GM23248 (cell line): ENCODE measurements at regions not wholly inside any gene's neighbourhood (a gene's known extent, or its start where the extent isn't known, plus 50 kb on each side); places are given as distances from the start of the nearest gene placed in this dataset.

Experiments
- DNase-seq: peaks from one replicate; pipeline ENCODE4 v3.0.0-alpha.2; 2015
- H2AFZ ChIP-seq: fragments of 200-600 bp; sonication (generic); 2 replicates; pipeline ENCODE4 v1.6.1; 2016; ENCODE audit warnings: antibody characterized with exemption
- H3F3A ChIP-seq: fragments of 200-600 bp; sonication (generic); 2 replicates; pipeline ENCODE4 v1.6.1; 2016; ENCODE audit warnings: mild to moderate bottlenecking, antibody characterized with exemption, mixed run types; ENCODE audit not compliant: insufficient read depth
- H3K27ac ChIP-seq: fragments of 200-600 bp; sonication (generic); 2 replicates; pipeline ENCODE4 v1.5.1; 2016; ENCODE audit warnings: mild to moderate bottlenecking
- H3K27me3 ChIP-seq: fragments of 200-600 bp; sonication (generic); replicated peaks from 2 replicates; pipeline ENCODE4 v1.6.1; 2016; ENCODE audit warnings: mild to moderate bottlenecking; ENCODE audit not compliant: insufficient read depth
- H3K36me3 ChIP-seq: fragments of 200-600 bp; sonication (generic); 2 replicates; pipeline ENCODE4 v1.6.1; 2016; ENCODE audit warnings: low read depth, mild to moderate bottlenecking
- H3K4me1 ChIP-seq: fragments of 200-600 bp; sonication (generic); 2 replicates; pipeline ENCODE4 v1.6.1; 2016; ENCODE audit warnings: mild to moderate bottlenecking; ENCODE audit not compliant: insufficient read depth
- H3K4me2 ChIP-seq: fragments of 200-600 bp; sonication (generic); one replicate; pipeline ENCODE4 v1.6.1; 2016; ENCODE audit warnings: mild to moderate bottlenecking; ENCODE audit not compliant: unreplicated experiment
- H3K4me3 ChIP-seq: fragments of 200-600 bp; sonication (generic); 2 replicates; pipeline ENCODE4 v1.5.1; 2016; ENCODE audit warnings: mild to moderate bottlenecking
- H3K79me2 ChIP-seq: fragments of 200-600 bp; sonication (generic); 2 replicates; pipeline ENCODE4 v1.6.1; 2016; ENCODE audit warnings: mild to moderate bottlenecking; ENCODE audit not compliant: insufficient read depth
- H3K9ac ChIP-seq: fragments of 200-600 bp; sonication (generic); 2 replicates; pipeline ENCODE4 v1.6.1; 2016; ENCODE audit warnings: mild to moderate bottlenecking
- H3K9me2 ChIP-seq: fragments of 200-600 bp; sonication (generic); 2 replicates; pipeline ENCODE4 v1.6.1; 2016; ENCODE audit warnings: mixed run types, mild to moderate bottlenecking, moderate library complexity; ENCODE audit not compliant: insufficient read depth
- H3K9me3 ChIP-seq: fragments of 200-600 bp; sonication (generic); one replicate; pipeline ENCODE4 v1.6.1; 2017; ENCODE audit warnings: low read depth
- H4K20me1 ChIP-seq: fragments of 200-600 bp; sonication (generic); 2 replicates; pipeline ENCODE4 v1.6.0; 2016; ENCODE audit not compliant: insufficient read depth
- EZH2 ChIP-seq: fragments of 200-600 bp; sonication (generic); IDR thresholded peaks from 2 replicates; pipeline ENCODE4 v1.6.1; 2018; ENCODE audit warnings: antibody characterized with exemption, mild to moderate bottlenecking; ENCODE audit not compliant: insufficient read depth, poor library complexity, severe bottlenecking
- EZH2phosphoT487 ChIP-seq: fragments of 200-600 bp; sonication (generic); IDR thresholded peaks from 2 replicates; pipeline ENCODE4 v1.6.1; 2018; ENCODE audit warnings: antibody characterized with exemption, moderate library complexity, mild to moderate bottlenecking, low read depth; ENCODE audit not compliant: insufficient read depth
- WGBS, 2 experiments: methylation state at CpG; one replicate each; pipeline ENCODE4 v1.1.6; 2015 to 2017; ENCODE audit warnings: low lambda C conversion rate in 2 of 2, low coverage in 1 of 2; ENCODE audit errors: missing lambda C conversion rate in 2 of 2; 5-methylcytosine and 5-hydroxymethylcytosine counted together
- in situ Hi-C: fragments of 300-500 bp; cut with MboI; formaldehyde crosslinking; loops from 2 replicates; pipeline ENCODE4 v1.15.0; 2020

- DNase-seq, result no peak
- no peaks in the 10 kb centered on the region for H3K9me2 ChIP-seq
- TF ChIP-seq EZH2phosphoT487, result no peak
- no peak for TF ChIP-seq EZH2
- H3K27ac ChIP-seq, result no peak overlapping the region
- H3K4me1 ChIP-seq, result no peaks in the 10 kb centered on the region
- H3K4me2 ChIP-seq, result no peak overlapping the region
- H3K4me3 ChIP-seq, result no peak overlapping the region
- no peak overlapping the region for H2AFZ ChIP-seq
- in situ Hi-C loops, result no loop called here
- H3K9me3 ChIP-seq, result no peaks in the 10 kb centered on the region
- no peak overlapping the region for H3K9ac ChIP-seq
- no peaks in the 10 kb centered on the region for H3F3A ChIP-seq
- H3K27me3 ChIP-seq, result no peaks in the 10 kb centered on the region
- WGBS, 2 experiments, result 72 to 73% methylated on average over 5 of the region's 5 CpGs
- H3K36me3 ChIP-seq, result no peaks in the 10 kb centered on the region
- H4K20me1 ChIP-seq, result no peaks in the 10 kb centered on the region
- no peaks in the 10 kb centered on the region for H3K79me2 ChIP-seq
Observed at GRCh38 chr6:40762981-40763380, 175.8 kb upstream of the LRFN2 start.

DNA sequence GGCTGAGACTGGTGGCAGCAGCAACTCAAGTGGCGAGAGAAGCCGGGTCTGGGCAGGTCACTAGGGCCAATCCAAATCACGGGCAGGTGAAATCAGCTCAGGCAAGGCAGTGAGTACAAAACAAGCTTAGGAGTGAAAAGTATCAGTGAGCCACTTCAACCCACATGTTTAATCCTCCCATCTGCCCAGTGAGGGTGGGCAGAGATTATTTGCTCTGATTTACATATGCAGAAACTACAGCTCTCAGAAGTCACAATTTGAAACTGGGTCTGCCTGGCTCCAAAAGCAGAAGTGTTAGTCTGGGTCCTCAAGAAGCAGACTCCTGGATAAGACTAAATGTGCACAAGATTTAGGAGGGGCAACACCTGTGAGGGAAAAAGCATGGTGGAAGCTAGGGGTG lies 173.7 kb upstream of the LRFN2 start:
- H3K27ac ChIP-seq, result no peak overlapping the region
- DNase-seq, result no peak
- H3F3A ChIP-seq, result no peaks in the 10 kb centered on the region
- H3K4me3 ChIP-seq, result no peak overlapping the region
- in situ Hi-C loops, result no loop called here
- TF ChIP-seq EZH2 (no peak), EZH2phosphoT487 (no peak)
- H3K9me3 ChIP-seq, result no peaks in the 10 kb centered on the region
- 0 out of 2 replicates have a peak, but pooled peaks cover 5% of the 10 kb centered on the region for H3K4me1 ChIP-seq
- H4K20me1 ChIP-seq, result no peaks in the 10 kb centered on the region
- H3K4me2 ChIP-seq, result no peak overlapping the region
- H3K9me2 ChIP-seq, result no peaks in the 10 kb centered on the region
- no peaks in the 10 kb centered on the region for H3K36me3 ChIP-seq
- H3K79me2 ChIP-seq, result no peaks in the 10 kb centered on the region
- H2AFZ ChIP-seq, result no peak overlapping the region
- 84 to 88% methylated on average over 3 of the region's 3 CpGs for WGBS, 2 experiments
- no peaks in the 10 kb centered on the region; the same call in 1 of the 2 replicates for H3K27me3 ChIP-seq
- no peak overlapping the region for H3K9ac ChIP-seq

- H3K79me2 ChIP-seq, result no peaks in the 10 kb centered on the region
- no peaks in the 10 kb centered on the region for H3K36me3 ChIP-seq
- WGBS, 2 experiments, result 67 to 73% methylated on average over 5 of the region's 5 CpGs
- no peaks in the 10 kb centered on the region; the same call in none of the 2 replicates for H3K27me3 ChIP-seq
- in situ Hi-C loops, result no loop called here
- no peak overlapping the region for H3K4me3 ChIP-seq
- no peak overlapping the region for H3K27ac ChIP-seq
- H3K9me2 ChIP-seq, result no peaks in the 10 kb centered on the region
- no peaks in the 10 kb centered on the region for H3K9me3 ChIP-seq
- no peak overlapping the region for H3K4me2 ChIP-seq
- no peaks in the 10 kb centered on the region for H3F3A ChIP-seq
- H3K9ac ChIP-seq, result no peak overlapping the region
- TF ChIP-seq EZH2, result no peak
- TF ChIP-seq EZH2phosphoT487, result no peak
- H3K4me1 ChIP-seq, result peaks cover 10% of the 10 kb centered on the region; the same call in 1 of the 2 replicates
- H2AFZ ChIP-seq, result no peak overlapping the region
- DNase-seq, result no peak
- H4K20me1 ChIP-seq, result no peaks in the 10 kb centered on the region
Observed at GRCh38 chr6:40759838-40760237, 172.7 kb upstream of the LRFN2 start.

GRCh38 chr6:40759264-40759663 lies 172.1 kb upstream of the LRFN2 start:
- no peaks in the 10 kb centered on the region for H3F3A ChIP-seq
- H3K4me2 ChIP-seq, result no peak overlapping the region
- DNase-seq, result no peak
- no peaks in the 10 kb centered on the region for H4K20me1 ChIP-seq
- H3K4me1 ChIP-seq, result peaks cover 10% of the 10 kb centered on the region; the same call in 1 of the 2 replicates
- no peaks in the 10 kb centered on the region; the same call in none of the 2 replicates for H3K27me3 ChIP-seq
- in situ Hi-C loops, result no loop called here
- no peak for TF ChIP-seq EZH2
- no peak overlapping the region for H3K9ac ChIP-seq
- WGBS, 2 experiments, result 69 to 73% methylated on average over 3 of the region's 3 CpGs
- no peak overlapping the region for H3K4me3 ChIP-seq
- no peak overlapping the region for H3K27ac ChIP-seq
- H3K9me3 ChIP-seq, result no peaks in the 10 kb centered on the region
- H3K36me3 ChIP-seq, result no peaks in the 10 kb centered on the region
- no peak overlapping the region for H2AFZ ChIP-seq
- H3K9me2 ChIP-seq, result no peaks in the 10 kb centered on the region
- no peaks in the 10 kb centered on the region for H3K79me2 ChIP-seq
